ENCODE measurements at regions not wholly inside any gene's neighbourhood (a gene's known extent, or its start where the extent isn't known, plus 50 kb on each side); places are given as distances from the start of the nearest gene placed in this dataset.

- no peaks in the 10 kb centered on the region for H3K9me3 ChIP-seq (ENCODE audit: control insufficient read depth in 2 of 2, low read length in 2 of 2)
- H3K9ac ChIP-seq (ENCODE audit: low read length in 2 of 2) = no peak overlapping the region
- no peaks in the 10 kb centered on the region for H3K27me3 ChIP-seq (ENCODE audit: control insufficient read depth in 1 of 2, insufficient read depth in 2 of 2, low read length in 2 of 2)
- no peaks in the 10 kb centered on the region for H3K36me3 ChIP-seq (ENCODE audit: control insufficient read depth in 2 of 2, insufficient read depth in 2 of 2, low read length in 2 of 2)
- no peaks in the 10 kb centered on the region for H3K4me1 ChIP-seq (ENCODE audit: control insufficient read depth, insufficient read depth, low read length)
- H3K4me3 ChIP-seq (ENCODE audit: low read length in 2 of 2) = no peak overlapping the region
- H3K27ac ChIP-seq (ENCODE audit: low read length) = no peak overlapping the region
Observed at GRCh38 chr15:95475067-95475466, 855.4 kb upstream of the NR2F2 start.

- no peak overlapping the region for H3K27ac ChIP-seq (ENCODE audit: low read length)
- H3K9me3 ChIP-seq (ENCODE audit: control insufficient read depth in 2 of 2, low read length in 2 of 2) = no peaks in the 10 kb centered on the region
- H3K4me3 ChIP-seq (ENCODE audit: low read length in 2 of 2) = no peak overlapping the region
- no peaks in the 10 kb centered on the region for H3K36me3 ChIP-seq (ENCODE audit: control insufficient read depth in 2 of 2, insufficient read depth in 2 of 2, low read length in 2 of 2)
- H3K4me1 ChIP-seq (ENCODE audit: control insufficient read depth, insufficient read depth, low read length) = no peaks in the 10 kb centered on the region
- H3K27me3 ChIP-seq (ENCODE audit: control insufficient read depth in 1 of 2, insufficient read depth in 2 of 2, low read length in 2 of 2) = no peaks in the 10 kb centered on the region
- no peak overlapping the region for H3K9ac ChIP-seq (ENCODE audit: low read length in 2 of 2)
Observed at GRCh38 chr15:95479308-95479707, 851.2 kb upstream of the NR2F2 start.

- no peak overlapping the region for H3K27ac ChIP-seq (ENCODE audit: low read length)
- H3K9ac ChIP-seq (ENCODE audit: low read length in 2 of 2) = no peak overlapping the region
- no peaks in the 10 kb centered on the region for H3K27me3 ChIP-seq (ENCODE audit: control insufficient read depth in 1 of 2, insufficient read depth in 2 of 2, low read length in 2 of 2)
- H3K36me3 ChIP-seq (ENCODE audit: control insufficient read depth in 2 of 2, insufficient read depth in 2 of 2, low read length in 2 of 2) = no peaks in the 10 kb centered on the region
- H3K4me1 ChIP-seq (ENCODE audit: control insufficient read depth, insufficient read depth, low read length) = no peaks in the 10 kb centered on the region
- H3K9me3 ChIP-seq (ENCODE audit: control insufficient read depth in 2 of 2, low read length in 2 of 2) = no peaks in the 10 kb centered on the region
- H3K4me3 ChIP-seq (ENCODE audit: low read length in 2 of 2) = no peak overlapping the region
Observed at GRCh38 chr15:95485367-95485766, 845.1 kb upstream of the NR2F2 start.

- H3K4me1 ChIP-seq (ENCODE audit: control insufficient read depth, insufficient read depth, low read length) = no peaks in the 10 kb centered on the region
- H3K36me3 ChIP-seq (ENCODE audit: control insufficient read depth in 2 of 2, insufficient read depth in 2 of 2, low read length in 2 of 2) = no peaks in the 10 kb centered on the region
- no peak overlapping the region for H3K9ac ChIP-seq (ENCODE audit: low read length in 2 of 2)
- H3K27me3 ChIP-seq (ENCODE audit: control insufficient read depth in 1 of 2, insufficient read depth in 2 of 2, low read length in 2 of 2) = no peaks in the 10 kb centered on the region
- H3K9me3 ChIP-seq (ENCODE audit: control insufficient read depth in 2 of 2, low read length in 2 of 2) = no peaks in the 10 kb centered on the region
- no peak overlapping the region for H3K27ac ChIP-seq (ENCODE audit: low read length)
- no peak overlapping the region for H3K4me3 ChIP-seq (ENCODE audit: low read length in 2 of 2)
Observed at GRCh38 chr15:95486224-95486623, 844.3 kb upstream of the NR2F2 start.

- H3K27me3 ChIP-seq (ENCODE audit: control insufficient read depth in 1 of 2, insufficient read depth in 2 of 2, low read length in 2 of 2) = no peaks in the 10 kb centered on the region
- no peak overlapping the region for H3K9ac ChIP-seq (ENCODE audit: low read length in 2 of 2)
Observed at GRCh38 chr15:95489103-95489502, 841.4 kb upstream of the NR2F2 start.

GRCh38 chr15:95492388-95493070, 838.0 kb upstream of the NR2F2 start:
- H3K27me3 ChIP-seq (ENCODE audit: control insufficient read depth in 1 of 2, insufficient read depth in 2 of 2, low read length in 2 of 2) = no peaks in the 10 kb centered on the region
- H3K9me3 ChIP-seq (ENCODE audit: control insufficient read depth in 2 of 2, low read length in 2 of 2) = no peaks in the 10 kb centered on the region
- no peak overlapping the region for H3K4me3 ChIP-seq (ENCODE audit: low read length in 2 of 2)
- no peaks in the 10 kb centered on the region for H3K36me3 ChIP-seq (ENCODE audit: control insufficient read depth in 2 of 2, insufficient read depth in 2 of 2, low read length in 2 of 2)
- no peak overlapping the region for H3K27ac ChIP-seq (ENCODE audit: low read length)
- H3K9ac ChIP-seq (ENCODE audit: low read length in 2 of 2) = no peak overlapping the region
- peaks cover 6% of the 10 kb centered on the region for H3K4me1 ChIP-seq (ENCODE audit: control insufficient read depth, insufficient read depth, low read length)

More at GRCh38 chr15:95489103-95489502, 841.4 kb upstream of the NR2F2 start:
- H3K36me3 ChIP-seq (ENCODE audit: control insufficient read depth in 2 of 2, insufficient read depth in 2 of 2, low read length in 2 of 2) = no peaks in the 10 kb centered on the region
- H3K9me3 ChIP-seq (ENCODE audit: control insufficient read depth in 2 of 2, low read length in 2 of 2) = no peaks in the 10 kb centered on the region
- no peak overlapping the region for H3K27ac ChIP-seq (ENCODE audit: low read length)
- no peak overlapping the region for H3K4me3 ChIP-seq (ENCODE audit: low read length in 2 of 2)
- peaks cover 3% of the 10 kb centered on the region for H3K4me1 ChIP-seq (ENCODE audit: control insufficient read depth, insufficient read depth, low read length)

- Histone ChIP-seq H3K27ac (ENCODE audit: low read length) (no peak overlapping the region), H3K36me3 (ENCODE audit: control insufficient read depth in 2 of 2, insufficient read depth in 2 of 2, low read length in 2 of 2) (no peaks in the 10 kb centered on the region), H3K9ac (ENCODE audit: low read length in 2 of 2) (no peak overlapping the region), H3K27me3 (ENCODE audit: control insufficient read depth in 1 of 2, insufficient read depth in 2 of 2, low read length in 2 of 2) (no peaks in the 10 kb centered on the region), H3K4me1 (ENCODE audit: control insufficient read depth, insufficient read depth, low read length) (peaks cover 6% of the 10 kb centered on the region), H3K9me3 (ENCODE audit: control insufficient read depth in 2 of 2, low read length in 2 of 2) (no peaks in the 10 kb centered on the region), H3K4me3 (ENCODE audit: low read length in 2 of 2) (peak overlapping the region; percentile 28 to 58)
Observed at GRCh38 chr15:95494971-95495541, 835.4 kb upstream of the NR2F2 start.

GRCh38 chr15:95497634-95498033, 832.9 kb upstream of the NR2F2 start:
- H3K27me3 ChIP-seq (ENCODE audit: control insufficient read depth in 1 of 2, insufficient read depth in 2 of 2, low read length in 2 of 2) = no peaks in the 10 kb centered on the region
- H3K9me3 ChIP-seq (ENCODE audit: control insufficient read depth in 2 of 2, low read length in 2 of 2) = no peaks in the 10 kb centered on the region
- no peaks in the 10 kb centered on the region for H3K36me3 ChIP-seq (ENCODE audit: control insufficient read depth in 2 of 2, insufficient read depth in 2 of 2, low read length in 2 of 2)
- no peak overlapping the region for H3K27ac ChIP-seq (ENCODE audit: low read length)
- no peak overlapping the region for H3K4me3 ChIP-seq (ENCODE audit: low read length in 2 of 2)
- no peak overlapping the region for H3K9ac ChIP-seq (ENCODE audit: low read length in 2 of 2)
- H3K4me1 ChIP-seq (ENCODE audit: control insufficient read depth, insufficient read depth, low read length) = peaks cover 6% of the 10 kb centered on the region

- Histone ChIP-seq H3K9me3 (ENCODE audit: control insufficient read depth in 2 of 2, low read length in 2 of 2) (no peaks in the 10 kb centered on the region), H3K27me3 (ENCODE audit: control insufficient read depth in 1 of 2, insufficient read depth in 2 of 2, low read length in 2 of 2) (no peaks in the 10 kb centered on the region), H3K4me3 (ENCODE audit: low read length in 2 of 2) (no peak overlapping the region), H3K4me1 (ENCODE audit: control insufficient read depth, insufficient read depth, low read length) (peaks cover 5% of the 10 kb centered on the region), H3K9ac (ENCODE audit: low read length in 2 of 2) (no peak overlapping the region), H3K27ac (ENCODE audit: low read length) (no peak overlapping the region), H3K36me3 (ENCODE audit: control insufficient read depth in 2 of 2, insufficient read depth in 2 of 2, low read length in 2 of 2) (no peaks in the 10 kb centered on the region)
Observed at GRCh38 chr15:95498961-95499360, 831.5 kb upstream of the NR2F2 start.

GRCh38 chr15:95499397-95499796, 831.1 kb upstream of the NR2F2 start:
- peaks cover 3% of the 10 kb centered on the region for H3K4me1 ChIP-seq (ENCODE audit: control insufficient read depth, insufficient read depth, low read length)
- H3K9me3 ChIP-seq (ENCODE audit: control insufficient read depth in 2 of 2, low read length in 2 of 2) = no peaks in the 10 kb centered on the region
- no peaks in the 10 kb centered on the region for H3K36me3 ChIP-seq (ENCODE audit: control insufficient read depth in 2 of 2, insufficient read depth in 2 of 2, low read length in 2 of 2)
- H3K27ac ChIP-seq (ENCODE audit: low read length) = no peak overlapping the region
- H3K4me3 ChIP-seq (ENCODE audit: low read length in 2 of 2) = no peak overlapping the region
- no peaks in the 10 kb centered on the region for H3K27me3 ChIP-seq (ENCODE audit: control insufficient read depth in 1 of 2, insufficient read depth in 2 of 2, low read length in 2 of 2)
- H3K9ac ChIP-seq (ENCODE audit: low read length in 2 of 2) = no peak overlapping the region

- Histone ChIP-seq H3K27me3 (ENCODE audit: control insufficient read depth in 1 of 2, insufficient read depth in 2 of 2, low read length in 2 of 2) (no peaks in the 10 kb centered on the region), H3K9ac (ENCODE audit: low read length in 2 of 2) (no peak overlapping the region), H3K9me3 (ENCODE audit: control insufficient read depth in 2 of 2, low read length in 2 of 2) (no peaks in the 10 kb centered on the region), H3K4me1 (ENCODE audit: control insufficient read depth, insufficient read depth, low read length) (no peaks in the 10 kb centered on the region), H3K27ac (ENCODE audit: low read length) (no peak overlapping the region), H3K4me3 (ENCODE audit: low read length in 2 of 2) (no peak overlapping the region), H3K36me3 (ENCODE audit: control insufficient read depth in 2 of 2, insufficient read depth in 2 of 2, low read length in 2 of 2) (no peaks in the 10 kb centered on the region)
Observed at GRCh38 chr15:95501865-95502264, 828.6 kb upstream of the NR2F2 start.
